NCI-H460 (cell line): ENCODE measurements at regions not wholly inside any gene's neighbourhood (a gene's known extent, or its start where the extent isn't known, plus 50 kb on each side); places are given as distances from the start of the nearest gene placed in this dataset.

Experiments used
- DNase-seq: peaks from one replicate; pipeline ENCODE4 v3.0.0-alpha.2; 2016; ENCODE audit warnings: low read depth; ENCODE audit errors: extremely low read depth

GRCh38 chr1:22371408-22371807 is 80.2 kb upstream of the ZBTB40 start:
- DNase-seq = no peak

DNA sequence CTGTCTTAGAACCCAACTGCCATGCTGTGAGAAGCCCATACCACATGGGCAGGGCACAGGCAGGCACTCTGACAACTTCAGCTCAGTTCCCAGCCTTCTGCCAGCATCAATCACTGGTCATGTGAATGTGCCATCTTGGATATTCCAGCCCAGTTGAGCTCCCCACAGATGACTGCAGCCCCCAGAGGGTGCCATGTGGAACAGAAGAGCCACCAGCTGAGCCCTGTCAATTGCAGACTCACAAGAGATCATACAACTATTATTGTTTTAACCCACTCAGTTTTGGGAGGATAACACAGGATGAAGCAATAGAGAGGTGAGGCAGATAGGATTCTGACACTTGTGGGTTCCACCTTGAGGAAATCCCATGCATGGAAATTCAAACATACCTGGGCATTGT is 78.4 kb upstream of the ZBTB40 start:
- no peak for DNase-seq

DNA sequence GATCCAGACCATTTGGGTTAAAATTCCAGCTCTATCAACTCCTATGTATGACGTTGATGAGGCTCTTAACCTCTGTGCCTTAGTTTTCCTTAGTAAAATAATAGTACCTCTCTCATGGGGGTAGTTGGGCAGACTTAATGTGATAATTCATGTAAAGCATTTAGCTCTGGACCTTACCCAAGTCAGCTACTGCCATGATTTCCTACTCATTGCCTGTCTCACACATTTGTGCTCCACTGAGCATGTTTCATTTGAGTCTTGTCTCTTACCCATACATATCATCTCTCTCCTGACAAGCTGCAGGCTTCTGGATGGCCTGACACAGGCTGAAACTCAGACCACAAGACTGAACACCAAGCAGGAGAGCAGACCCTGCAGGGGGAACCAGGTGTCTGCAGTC is 77.7 kb upstream of the ZBTB40 start:
- no peak for DNase-seq

DNA sequence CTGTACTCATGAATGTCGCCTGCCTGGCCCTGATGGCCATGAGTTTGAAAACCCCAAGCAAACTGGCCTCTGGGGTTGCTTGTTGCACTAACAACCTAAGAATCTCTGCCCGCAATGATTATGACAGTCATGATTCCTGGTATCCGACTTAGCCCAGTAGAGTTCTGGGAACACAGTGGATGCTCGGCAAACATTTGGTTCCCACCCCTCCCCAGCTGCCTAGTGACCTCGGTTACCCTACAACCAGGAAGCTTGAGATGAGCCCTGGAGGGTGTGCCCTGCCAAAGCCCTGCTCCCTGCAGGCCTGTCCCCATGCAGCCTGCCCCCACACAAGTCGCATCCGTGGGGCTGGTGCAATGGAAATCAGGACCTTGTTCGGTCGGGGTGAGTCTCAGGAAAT is 76.0 kb upstream of the ZBTB40 start:
- no peak for DNase-seq

- no peak for DNase-seq
These were observed 75.7 kb upstream of the ZBTB40 start for GRCh38 chr1:22376001-22376400.

DNA sequence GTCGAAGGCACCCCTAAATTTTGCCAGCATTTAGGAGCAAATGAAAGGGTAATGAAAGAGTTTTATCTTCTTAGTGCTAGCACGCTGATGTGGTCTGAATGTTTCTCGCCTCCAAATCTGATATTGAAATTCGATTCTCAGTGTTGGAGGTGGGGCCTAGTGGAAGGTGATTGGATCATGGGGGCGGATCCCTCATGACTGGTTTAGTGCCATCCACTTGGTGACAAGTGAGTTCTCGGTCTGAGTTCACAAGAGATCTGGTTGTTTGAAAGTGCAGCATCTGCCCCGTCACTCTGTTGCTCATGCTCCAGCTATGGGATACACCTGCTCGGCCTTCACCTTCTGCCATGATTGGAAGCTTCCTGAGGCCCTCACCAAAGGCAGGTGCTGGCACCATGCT is 75.1 kb upstream of the ZBTB40 start:
- no peak for DNase-seq

- no peak for DNase-seq
These were observed 74.7 kb upstream of the ZBTB40 start for GRCh38 chr1:22376976-22377375.

DNA sequence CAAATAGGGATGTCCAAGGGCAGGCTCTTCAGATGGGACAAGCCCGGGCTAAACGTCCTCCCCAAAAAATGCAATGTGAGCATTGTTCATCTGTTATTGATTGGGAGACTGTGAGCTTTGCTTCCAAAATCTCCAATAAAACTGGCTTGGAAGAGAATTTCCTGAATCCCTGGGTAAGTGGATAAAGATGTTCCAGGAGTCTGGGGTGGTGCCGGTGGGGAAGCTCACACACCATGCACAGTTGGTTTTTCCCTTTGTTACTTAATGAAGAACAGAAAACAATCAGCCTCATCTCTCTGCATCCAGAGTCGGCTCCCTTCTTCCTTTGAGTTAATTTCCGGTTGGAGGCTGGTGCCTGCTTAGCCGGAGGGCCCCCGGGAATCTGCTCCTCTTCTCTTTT is 72.1 kb upstream of the ZBTB40 start:
- DNase-seq = no peak

GRCh38 chr1:22380024-22380785 is 71.4 kb upstream of the ZBTB40 start:
- no peak for DNase-seq

DNA sequence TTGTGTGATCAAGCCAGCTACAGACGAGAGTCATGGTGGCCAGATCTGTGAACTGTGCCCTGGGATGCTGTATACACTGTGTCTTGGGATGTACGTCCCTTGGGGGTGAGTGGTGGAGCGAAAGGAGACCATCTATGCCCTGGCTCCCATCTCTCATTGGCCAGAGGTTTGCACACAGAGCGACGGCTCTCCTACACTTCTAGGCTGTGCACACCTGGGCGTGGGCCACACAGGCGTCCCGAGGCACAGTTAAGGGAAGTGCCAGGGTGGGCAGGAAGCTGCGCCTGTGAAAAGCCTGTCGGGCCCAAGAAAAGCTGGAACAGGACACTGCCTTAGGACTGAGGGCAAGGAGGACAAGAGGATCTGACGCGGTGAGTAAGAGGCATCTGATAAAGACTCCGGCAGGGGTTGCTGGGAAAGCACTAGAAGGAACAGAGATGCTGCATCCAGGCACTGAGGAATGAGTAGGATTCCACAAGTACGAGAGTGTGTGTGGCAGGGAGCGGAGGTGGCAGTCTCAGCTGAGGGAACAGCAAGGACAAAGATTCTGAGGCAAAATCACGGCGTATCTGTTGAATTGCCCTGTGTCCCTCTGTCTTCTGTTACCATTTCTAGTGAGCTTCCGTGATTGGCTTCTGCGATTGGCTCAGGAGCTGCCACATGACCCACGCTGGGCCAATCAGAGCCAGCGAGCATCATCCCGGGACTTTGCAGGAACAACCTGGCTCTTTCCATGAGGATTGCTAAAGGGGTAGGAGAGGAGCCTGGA is 67.9 kb upstream of the ZBTB40 start:
- DNase-seq = no peak

DNA sequence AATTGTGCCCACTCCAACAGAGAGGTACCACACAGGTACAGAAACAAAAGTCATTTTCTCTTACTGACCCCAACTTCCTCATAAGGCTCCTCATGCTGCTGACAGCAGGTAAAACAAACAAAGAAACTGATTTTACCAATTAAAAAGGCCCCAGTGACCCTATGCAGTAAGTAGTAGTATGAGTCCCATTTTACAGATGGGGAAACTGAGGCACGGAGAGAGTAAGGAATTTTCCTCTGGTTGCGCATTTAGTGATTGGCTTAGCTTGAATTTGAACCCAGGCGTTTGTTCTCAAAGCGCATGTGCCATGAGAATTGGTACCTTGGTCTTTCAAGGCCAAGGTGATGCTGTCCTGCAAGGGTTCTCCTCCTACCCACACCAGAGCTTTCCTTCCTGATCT is 66.1 kb upstream of the ZBTB40 start:
- no peak for DNase-seq

GRCh38 chr1:22386774-22387173 is 64.9 kb upstream of the ZBTB40 start:
- DNase-seq = no peak

- no peak for DNase-seq
These were observed 63.6 kb upstream of the ZBTB40 start for GRCh38 chr1:22387919-22388580.

GRCh38 chr1:22388671-22389450 is 62.8 kb upstream of the ZBTB40 start:
- DNase-seq = no peak

DNA sequence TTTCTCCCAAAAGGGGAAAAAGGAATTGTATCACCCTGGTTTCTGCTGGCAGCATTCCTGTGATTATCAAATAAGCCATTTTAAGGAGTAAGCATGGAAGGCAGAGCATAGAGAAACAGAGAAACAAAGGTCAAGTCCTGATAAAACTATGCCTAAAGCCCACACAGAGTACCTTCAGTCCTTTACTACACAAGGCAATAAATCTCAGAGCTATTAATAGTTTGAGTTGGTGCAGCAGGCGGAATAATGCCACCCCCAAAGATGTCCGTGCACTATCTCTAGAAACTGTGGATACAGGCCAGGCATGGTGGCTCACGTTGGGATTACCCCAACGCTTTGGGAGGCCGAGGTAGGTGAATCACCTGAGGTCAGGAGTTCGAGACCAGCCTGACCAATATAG is 58.1 kb upstream of the ZBTB40 start:
- no peak for DNase-seq

DNA sequence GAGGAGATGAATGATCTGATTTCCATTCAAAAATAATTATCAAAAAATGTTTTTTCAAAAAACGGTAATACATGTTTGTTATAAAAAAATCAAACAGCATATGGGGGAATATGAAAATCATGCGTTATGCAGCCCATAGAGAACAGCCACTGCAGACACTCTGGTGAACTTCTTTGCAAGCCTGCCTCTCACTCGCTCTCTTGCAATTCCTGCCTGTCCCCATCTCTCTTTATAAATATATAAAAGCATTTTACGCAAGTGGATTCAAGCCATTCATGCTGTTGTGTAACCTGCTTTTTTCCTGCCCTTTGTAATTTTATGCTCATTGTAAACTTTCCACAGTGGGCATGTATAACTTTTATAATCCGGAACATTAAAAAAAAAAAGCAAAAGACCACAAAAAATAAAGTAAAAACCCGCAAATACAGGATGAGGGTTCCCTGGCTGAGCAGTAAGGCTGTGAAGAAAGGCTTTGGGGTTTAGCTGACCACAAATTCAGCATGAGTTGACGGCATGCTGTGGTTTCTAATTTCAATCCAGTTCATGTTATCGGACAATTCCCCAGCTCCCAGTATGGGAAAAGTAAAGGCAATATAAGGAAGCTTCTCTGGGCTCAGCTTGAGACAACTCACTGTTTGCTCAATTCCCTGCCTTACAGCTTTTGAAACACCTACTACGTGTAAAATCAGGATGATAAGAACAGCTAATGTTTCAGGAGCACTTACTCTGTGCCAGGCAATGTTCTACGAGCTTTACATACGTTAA is 52.8 kb upstream of the ZBTB40 start:
- DNase-seq = no peak

GRCh38 chr1:22399421-22400091 is 52.1 kb upstream of the ZBTB40 start:
- DNase-seq = no peak
